ENCODE measurements at regions not wholly inside any gene's neighbourhood (a gene's known extent, or its start where the extent isn't known, plus 50 kb on each side); places are given as distances from the start of the nearest gene placed in this dataset.

DNA sequence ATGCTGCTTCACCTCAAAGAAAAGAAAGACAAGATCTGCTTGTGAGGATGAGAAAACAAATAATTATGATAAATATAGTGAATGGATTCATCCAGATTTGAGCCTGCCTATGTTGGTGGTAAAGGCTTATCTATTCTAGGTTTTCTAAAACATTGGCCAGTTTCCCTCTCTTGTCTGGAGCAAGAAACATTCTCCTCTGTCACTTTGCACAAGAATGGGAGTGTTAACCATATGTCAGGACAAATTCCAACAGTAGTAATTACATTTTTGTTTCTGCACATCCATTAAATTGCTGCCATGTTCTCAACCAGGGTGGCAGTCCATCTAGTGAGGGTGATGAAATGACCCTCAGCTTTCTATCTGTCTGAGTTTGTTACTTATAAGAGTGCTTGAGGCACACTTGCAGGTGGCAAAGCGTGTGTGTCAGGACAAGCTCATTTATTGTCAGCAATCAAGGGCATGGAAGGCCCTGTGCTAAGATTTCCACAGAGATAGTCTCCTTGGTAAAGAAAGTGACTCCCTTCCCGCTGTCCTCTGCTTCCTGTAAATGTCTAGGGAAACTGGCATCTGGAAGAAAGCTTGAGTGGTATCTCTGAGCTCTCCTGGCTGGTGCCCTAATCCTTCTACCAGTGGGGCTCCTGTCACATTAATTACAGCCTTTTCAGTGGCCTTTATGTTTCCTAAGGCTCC is 502.1 kb upstream of the FLRT2 start:
- H3K36me3 ChIP-seq: no peaks in the 10 kb centered on the region
- no peaks in the 10 kb centered on the region for H3K27me3 ChIP-seq (replicated peaks; ENCODE audit: insufficient read depth)
- H3K4me3 ChIP-seq: no peak overlapping the region
- intact Hi-C loops (cut with DNase I): no loop called here
- TF ChIP-seq, protein P1, sequence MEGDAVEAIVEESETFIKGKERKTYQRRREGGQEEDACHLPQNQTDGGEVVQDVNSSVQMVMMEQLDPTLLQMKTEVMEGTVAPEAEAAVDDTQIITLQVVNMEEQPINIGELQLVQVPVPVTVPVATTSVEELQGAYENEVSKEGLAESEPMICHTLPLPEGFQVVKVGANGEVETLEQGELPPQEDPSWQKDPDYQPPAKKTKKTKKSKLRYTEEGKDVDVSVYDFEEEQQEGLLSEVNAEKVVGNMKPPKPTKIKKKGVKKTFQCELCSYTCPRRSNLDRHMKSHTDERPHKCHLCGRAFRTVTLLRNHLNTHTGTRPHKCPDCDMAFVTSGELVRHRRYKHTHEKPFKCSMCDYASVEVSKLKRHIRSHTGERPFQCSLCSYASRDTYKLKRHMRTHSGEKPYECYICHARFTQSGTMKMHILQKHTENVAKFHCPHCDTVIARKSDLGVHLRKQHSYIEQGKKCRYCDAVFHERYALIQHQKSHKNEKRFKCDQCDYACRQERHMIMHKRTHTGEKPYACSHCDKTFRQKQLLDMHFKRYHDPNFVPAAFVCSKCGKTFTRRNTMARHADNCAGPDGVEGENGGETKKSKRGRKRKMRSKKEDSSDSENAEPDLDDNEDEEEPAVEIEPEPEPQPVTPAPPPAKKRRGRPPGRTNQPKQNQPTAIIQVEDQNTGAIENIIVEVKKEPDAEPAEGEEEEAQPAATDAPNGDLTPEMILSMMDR (IDR thresholded peaks at IDR 0.05): no peak
- TF ChIP-seq POLR2A (IDR thresholded peaks at IDR 0.05) (no peak), POLR2AphosphoS5 (IDR thresholded peaks at IDR 0.05) (no peak)
- 39% methylated on average over 2 of the region's 2 CpGs for WGBS
- no peak overlapping the region for H3K27ac ChIP-seq
- no peaks in the 10 kb centered on the region for H3K4me1 ChIP-seq (replicated peaks)
- no peaks in the 10 kb centered on the region for H3K9me3 ChIP-seq
- DNase-seq (ENCODE audit: low spot score): no peak

DNA sequence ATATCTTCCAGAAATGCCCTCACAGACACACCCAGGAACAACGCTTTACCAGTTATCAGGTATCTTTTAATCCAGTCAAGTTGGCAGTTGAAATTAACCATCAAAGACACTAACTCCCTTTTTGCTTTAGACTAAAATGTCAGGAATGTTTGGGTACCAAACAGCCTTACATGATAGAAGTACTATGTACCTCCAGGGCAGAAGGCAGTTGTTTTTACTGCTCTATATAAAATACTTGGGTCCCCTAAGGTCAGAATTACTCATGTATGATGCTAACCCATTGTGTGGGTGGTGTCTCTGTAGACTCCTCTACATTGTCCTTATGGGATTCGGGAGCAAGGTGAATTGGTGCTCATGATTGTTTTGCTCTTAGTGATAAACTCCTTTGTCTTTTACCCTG is 492.5 kb upstream of the FLRT2 start:
- H3K36me3 ChIP-seq: no peaks in the 10 kb centered on the region
- no peaks in the 10 kb centered on the region for H3K4me1 ChIP-seq (replicated peaks)
- WGBS: 83% methylated on average over 2 of the region's 2 CpGs
- no peak for DNase-seq (ENCODE audit: low spot score)
- no peak overlapping the region for H3K27ac ChIP-seq
- intact Hi-C loops (cut with DNase I): no loop called here
- H3K9me3 ChIP-seq: no peaks in the 10 kb centered on the region
- H3K4me3 ChIP-seq: no peak overlapping the region
- H3K27me3 ChIP-seq (replicated peaks; ENCODE audit: insufficient read depth): no peaks in the 10 kb centered on the region
- TF ChIP-seq POLR2AphosphoS5 (IDR thresholded peaks at IDR 0.05): no peak
- TF ChIP-seq, protein P1 (IDR thresholded peaks at IDR 0.05): no peak

DNA sequence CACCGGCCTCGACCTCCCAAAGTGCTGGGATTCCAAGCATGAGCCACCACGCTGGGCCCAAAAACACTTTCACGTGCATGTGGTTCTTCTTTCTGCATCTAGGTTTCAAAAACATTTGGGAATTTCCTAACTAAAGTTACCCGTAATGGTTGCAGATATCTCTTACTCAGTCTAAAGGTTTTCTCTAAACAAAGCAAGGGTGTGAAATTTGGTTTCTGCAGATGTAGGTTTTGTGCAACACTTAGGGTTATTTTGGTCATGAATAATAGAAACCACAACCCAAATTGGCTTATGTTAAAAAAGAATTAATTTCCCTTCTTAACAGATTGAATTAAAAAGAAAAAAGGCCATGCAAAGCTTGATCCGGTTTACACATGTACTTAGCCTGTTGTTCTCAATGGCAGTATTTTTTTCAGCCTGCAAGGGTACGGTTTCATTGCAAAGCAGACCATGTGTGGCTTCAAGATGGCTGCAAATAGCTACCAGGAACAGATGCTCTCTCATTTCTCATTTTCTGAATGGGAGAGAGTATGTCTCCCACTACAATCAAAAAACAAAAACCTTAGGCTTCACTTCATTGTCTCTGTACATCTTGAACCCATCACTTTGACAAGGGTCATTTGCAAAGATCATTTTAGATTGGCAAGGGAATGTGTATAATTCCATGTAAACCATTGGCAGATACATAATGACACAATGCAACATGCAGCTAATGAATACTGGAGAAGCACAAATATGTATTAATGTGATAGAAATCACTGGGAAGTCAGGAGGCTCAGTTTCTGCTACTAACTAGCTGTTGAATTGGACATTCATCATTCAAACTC is 491.2 kb upstream of the FLRT2 start:
- Histone ChIP-seq H3K4me1 (replicated peaks) (no peaks in the 10 kb centered on the region), H3K9me3 (no peaks in the 10 kb centered on the region), H3K27me3 (replicated peaks; ENCODE audit: insufficient read depth) (no peaks in the 10 kb centered on the region), H3K36me3 (no peaks in the 10 kb centered on the region), H3K27ac (no peak overlapping the region), H3K4me3 (no peak overlapping the region)
- WGBS: 96% methylated on average over 7 of the region's 7 CpGs
- TF ChIP-seq, protein P1 (IDR thresholded peaks at IDR 0.05): no peak
- no peak for TF ChIP-seq POLR2AphosphoS5 (IDR thresholded peaks at IDR 0.05)
- no peak for TF ChIP-seq POLR2A (IDR thresholded peaks at IDR 0.05)
- DNase-seq (ENCODE audit: low spot score): no peak
- intact Hi-C loops (cut with DNase I): no loop called here

DNA sequence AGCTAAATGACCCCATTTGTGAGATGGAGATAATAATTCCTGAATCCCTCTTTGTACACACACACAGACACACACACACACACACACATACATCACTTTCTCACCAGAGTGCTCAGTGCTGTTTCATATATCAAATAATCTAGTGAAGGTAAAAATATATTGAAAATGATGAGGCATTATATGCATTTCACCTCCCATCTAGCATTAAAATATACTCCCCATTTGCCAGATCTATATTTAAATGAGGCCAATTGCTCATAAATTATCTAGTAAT is 490.7 kb upstream of the FLRT2 start:
- H3K36me3 ChIP-seq: no peaks in the 10 kb centered on the region
- intact Hi-C loops (cut with DNase I): no loop called here
- no peak for TF ChIP-seq POLR2A (IDR thresholded peaks at IDR 0.05)
- TF ChIP-seq, protein P1 (IDR thresholded peaks at IDR 0.05): no peak
- TF ChIP-seq POLR2AphosphoS5 (IDR thresholded peaks at IDR 0.05): no peak
- H3K9me3 ChIP-seq: no peaks in the 10 kb centered on the region
- H3K27ac ChIP-seq: no peak overlapping the region
- DNase-seq (ENCODE audit: low spot score): no peak
- H3K4me3 ChIP-seq: no peak overlapping the region
- H3K27me3 ChIP-seq (replicated peaks; ENCODE audit: insufficient read depth): no peaks in the 10 kb centered on the region
- H3K4me1 ChIP-seq (replicated peaks): no peaks in the 10 kb centered on the region

Data from prostate gland (tissue), 2 donors.